Tibial nerve (tissue), 4 donors: ENCODE measurements at regions not wholly inside any gene's neighbourhood (a gene's known extent, or its start where the extent isn't known, plus 50 kb on each side); places are given as distances from the start of the nearest gene placed in this dataset.

ENCODE experiments used
- DNase-seq, 2 donors: peaks; one replicate each; pipeline ENCODE4 v3.0.0-alpha.2; 2019; ENCODE audit warnings: low spot score in 2 of 2
- H3K27ac ChIP-seq, 4 donors: fragments of 200-600 bp; sonication (generic) in 3 of 4; one replicate each; pipeline ENCODE4 v1.5.1; 2017 to 2019; ENCODE audit warnings: mild to moderate bottlenecking in 1 of 4
- H3K27me3 ChIP-seq, 2 donors: fragments of 200-600 bp; sonication (generic) in 1 of 2; one replicate each; pipeline versions ENCODE4 v1.5.1 to v1.6.0; 2017 to 2019
- H3K36me3 ChIP-seq, 3 donors: fragments of 200-600 bp; sonication (generic); one replicate each; pipeline ENCODE4 v1.5.1; 2018 to 2019
- H3K4me1 ChIP-seq, 4 donors: fragments of 200-600 bp; sonication (generic) in 3 of 4; one replicate each; pipeline ENCODE4 v1.5.1; 2017 to 2019
- H3K4me3 ChIP-seq, 4 donors: fragments of 200-600 bp; sonication (generic) in 3 of 4; one replicate each; pipeline ENCODE4 v1.5.1; 2017 to 2019; ENCODE audit warnings: mild to moderate bottlenecking in 1 of 4, moderate library complexity in 1 of 4
- H3K9me3 ChIP-seq, 4 donors: fragments of 200-600 bp; sonication (generic) in 3 of 4; one replicate each; pipeline ENCODE4 v1.5.1; 2017 to 2019
- CTCF ChIP-seq, 5 experiments: fragments of 200-600 bp in 3 of 5; fragments of 450-650 bp in 2 of 5; sonication (generic) in 3 of 5; IDR thresholded peaks; one replicate each; pipeline ENCODE4 v1.5.1; 2016 to 2019; ENCODE audit warnings: antibody characterized with exemption in 5 of 5, mild to moderate bottlenecking in 3 of 5, moderate library complexity in 2 of 5
- EP300 ChIP-seq, 2 donors: sonication (generic); formaldehyde crosslinking; IDR thresholded peaks; one replicate each; pipeline ENCODE4 v1.6.1; 2017; ENCODE audit warnings: antibody characterized with exemption in 2 of 2, mild to moderate bottlenecking in 1 of 2
- POLR2A ChIP-seq, 2 donors: fragments of 450-650 bp; IDR thresholded peaks; one replicate each; pipeline ENCODE4 v1.6.1; 2017; ENCODE audit warnings: antibody characterized with exemption in 2 of 2, mild to moderate bottlenecking in 2 of 2, moderate library complexity in 2 of 2
- WGBS, 2 donors: methylation state at CpG; one replicate each; pipeline ENCODE4 v1.1.5; 2018; 5-methylcytosine and 5-hydroxymethylcytosine counted together

DNA sequence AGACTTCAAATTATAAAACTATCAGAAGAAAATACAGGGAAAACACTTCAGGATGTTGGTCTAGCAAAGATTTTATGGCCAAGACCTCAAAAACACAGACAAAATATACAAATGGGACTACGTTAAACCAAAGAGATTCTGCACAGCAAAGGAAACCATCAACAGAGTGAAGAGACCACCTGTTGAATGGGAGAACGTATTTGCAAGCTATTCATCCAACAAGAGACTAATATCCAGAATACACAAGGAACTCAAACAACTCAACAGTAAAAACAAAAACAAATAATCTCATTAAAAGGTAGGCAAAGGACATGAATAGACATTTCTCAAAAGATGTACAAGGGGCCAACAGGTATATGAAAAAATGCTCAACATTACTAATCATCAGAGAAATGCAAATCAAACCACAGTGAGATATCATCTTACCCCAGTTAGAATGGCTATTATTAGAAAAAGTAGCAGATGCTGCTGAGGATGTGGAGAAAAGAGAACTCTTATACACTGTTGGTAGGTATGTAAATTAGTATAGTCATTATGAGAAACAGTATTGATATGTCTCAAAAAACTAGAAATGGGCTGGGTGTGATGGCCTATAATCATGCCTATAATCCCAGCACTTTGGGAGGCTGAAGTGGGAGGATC lies 112.6 kb downstream of the LRIG2 start:
- no peak for TF ChIP-seq POLR2A (IDR thresholded peaks at IDR 0.05)
- no peak for TF ChIP-seq CTCF (IDR thresholded peaks at IDR 0.05)
- WGBS, 2 donors, result 84 to 91% methylated on average over 2 of the region's 2 CpGs

DNA sequence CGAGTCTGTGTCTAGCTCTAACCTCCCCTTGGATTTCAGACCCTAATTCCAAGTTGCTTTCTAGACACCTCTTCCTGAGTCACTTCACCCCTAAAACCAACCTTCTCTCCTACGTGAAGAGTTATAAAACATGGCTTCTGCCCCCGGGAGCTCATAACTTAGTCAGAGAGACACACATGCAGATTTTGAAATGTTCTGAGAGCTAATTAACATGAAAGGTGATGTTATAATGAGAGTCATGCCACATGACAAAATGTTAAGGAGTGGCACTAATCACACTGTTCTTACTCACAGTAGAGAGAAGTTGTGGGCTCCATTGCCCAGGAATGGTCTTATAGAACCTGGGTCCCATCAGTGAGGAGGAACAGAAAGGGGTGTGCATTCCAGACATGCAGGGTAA lies 117.1 kb downstream of the LRIG2 start:
- Histone ChIP-seq H3K27ac (no peak overlapping the region), H3K9me3 (peaks cover 0 to 6% (median 0%) of the 10 kb centered on the region in 4 donors), H3K4me3 (no peak overlapping the region), H3K4me1 (no peaks in the 10 kb centered on the region), H3K27me3 (no peaks in the 10 kb centered on the region), H3K36me3 (no peaks in the 10 kb centered on the region)
- 80 to 82% methylated on average over 3 of the region's 3 CpGs for WGBS, 2 donors
- TF ChIP-seq CTCF (IDR thresholded peaks at IDR 0.05), result no peak
- TF ChIP-seq EP300 (IDR thresholded peaks at IDR 0.05), result no peak
- TF ChIP-seq POLR2A (IDR thresholded peaks at IDR 0.05), result no peak
- no peak for DNase-seq

More for the DNA sequence above, 112.6 kb downstream of the LRIG2 start:
- DNase-seq, result no peak
- Histone ChIP-seq H3K9me3 (peaks cover 0 to 9% (median 1%) of the 10 kb centered on the region in 4 donors), H3K4me1 (no peaks in the 10 kb centered on the region), H3K27ac (no peak overlapping the region), H3K27me3 (no peaks in the 10 kb centered on the region), H3K36me3 (no peaks in the 10 kb centered on the region), H3K4me3 (no peak overlapping the region)

- Histone ChIP-seq H3K4me3 (no peak overlapping the region), H3K27me3 (no peaks in the 10 kb centered on the region), H3K36me3 (no peaks in the 10 kb centered on the region), H3K4me1 (no peaks in the 10 kb centered on the region), H3K9me3 (peaks cover 0 to 3% (median 0%) of the 10 kb centered on the region in 4 donors), H3K27ac (no peak overlapping the region)
- WGBS, 2 donors, result 48 to 59% methylated on average over 3 of the region's 3 CpGs
- no peak for DNase-seq
- TF ChIP-seq POLR2A (IDR thresholded peaks at IDR 0.05) (no peak), CTCF (IDR thresholded peaks at IDR 0.05) (no peak), EP300 (IDR thresholded peaks at IDR 0.05) (no peak)
Measured at GRCh38 chr1:113190930-113191329, 117.9 kb downstream of the LRIG2 start.

DNA sequence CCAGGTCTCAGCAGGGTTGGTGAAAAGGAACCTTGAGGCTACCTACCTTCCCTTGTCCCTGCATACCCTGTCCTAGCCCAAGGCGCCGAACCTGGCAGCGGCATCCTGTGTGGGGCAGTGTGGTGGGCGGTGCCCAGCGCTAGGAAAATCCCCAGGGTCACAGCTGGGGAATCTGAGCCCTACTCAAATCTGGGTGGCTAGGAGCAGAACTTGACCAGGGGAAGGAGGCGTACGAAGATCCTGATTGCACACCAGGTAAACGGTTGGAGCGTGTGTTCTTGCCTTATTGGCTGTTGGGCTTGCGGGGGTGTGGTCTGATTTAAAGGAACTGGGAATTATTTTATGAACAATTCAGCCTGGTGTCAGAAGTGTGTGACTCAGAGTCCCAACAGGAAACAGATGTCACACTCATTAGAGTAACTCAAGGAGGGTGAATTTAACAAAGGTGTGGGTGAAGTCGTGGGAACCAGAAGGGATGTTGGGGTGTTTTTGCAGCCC lies 118.6 kb downstream of the LRIG2 start:
- WGBS, 2 donors, result 85 to 89% methylated on average over 9 to 10 of the region's 11 CpGs
- TF ChIP-seq CTCF (IDR thresholded peaks at IDR 0.05) (no peak), EP300 (IDR thresholded peaks at IDR 0.05) (no peak), POLR2A (IDR thresholded peaks at IDR 0.05) (no peak)

GRCh38 chr1:113192242-113192641 lies 119.2 kb downstream of the LRIG2 start:
- Histone ChIP-seq H3K27ac (no peak overlapping the region), H3K4me1 (no peaks in the 10 kb centered on the region), H3K4me3 (no peak overlapping the region), H3K36me3 (no peaks in the 10 kb centered on the region), H3K9me3 (peaks cover 0 to 3% (median 0%) of the 10 kb centered on the region in 4 donors), H3K27me3 (no peaks in the 10 kb centered on the region)
- WGBS, 2 donors, result 92 to 93% methylated on average over 2 of the region's 2 CpGs
- DNase-seq, result no peak
- TF ChIP-seq CTCF (IDR thresholded peaks at IDR 0.05), result no peak
- no peak for TF ChIP-seq POLR2A (IDR thresholded peaks at IDR 0.05)
- TF ChIP-seq EP300 (IDR thresholded peaks at IDR 0.05), result no peak

More for the DNA sequence above, 118.6 kb downstream of the LRIG2 start:
- Histone ChIP-seq H3K27me3 (no peaks in the 10 kb centered on the region), H3K9me3 (peaks cover 0 to 3% (median 0%) of the 10 kb centered on the region in 4 donors), H3K27ac (no peak overlapping the region), H3K4me3 (no peak overlapping the region), H3K36me3 (no peaks in the 10 kb centered on the region), H3K4me1 (no peaks in the 10 kb centered on the region)
- no peak for DNase-seq
